ENCODE measurements at regions not wholly inside any gene's neighbourhood (a gene's known extent, or its start where the extent isn't known, plus 50 kb on each side); places are given as distances from the start of the nearest gene placed in this dataset.

- H3K9ac ChIP-seq (ENCODE audit: low read length) = no peak overlapping the region
- H3K4me3 ChIP-seq (ENCODE audit: low read length) = no peak overlapping the region
- H3K36me3 ChIP-seq (ENCODE audit: control insufficient read depth, insufficient read depth, low read length) = no peaks in the 10 kb centered on the region
- no peaks in the 10 kb centered on the region for H3K27me3 ChIP-seq (ENCODE audit: control insufficient read depth, insufficient read depth, low read length)
- no peak overlapping the region for H3K27ac ChIP-seq (ENCODE audit: low read depth, low read length)
- no peaks in the 10 kb centered on the region for H3K4me1 ChIP-seq (ENCODE audit: control insufficient read depth, insufficient read depth, low read length)
These were observed 123.2 kb downstream of the DLL1 start for GRCh38 chr6:170167657-170168159.

GRCh38 chr6:170166511-170167122, 124.3 kb downstream of the DLL1 start:
- Histone ChIP-seq H3K4me3 (ENCODE audit: low read length) (no peak overlapping the region), H3K27me3 (ENCODE audit: control insufficient read depth, insufficient read depth, low read length) (no peaks in the 10 kb centered on the region), H3K27ac (ENCODE audit: low read depth, low read length) (no peak overlapping the region), H3K36me3 (ENCODE audit: control insufficient read depth, insufficient read depth, low read length) (no peaks in the 10 kb centered on the region), H3K4me1 (ENCODE audit: control insufficient read depth, insufficient read depth, low read length) (no peaks in the 10 kb centered on the region), H3K9ac (ENCODE audit: low read length) (no peak overlapping the region)

GRCh38 chr6:170165471-170166117, 125.3 kb downstream of the DLL1 start:
- Histone ChIP-seq H3K9ac (ENCODE audit: low read length) (no peak overlapping the region), H3K4me1 (ENCODE audit: control insufficient read depth, insufficient read depth, low read length) (no peaks in the 10 kb centered on the region), H3K27ac (ENCODE audit: low read depth, low read length) (no peak overlapping the region), H3K27me3 (ENCODE audit: control insufficient read depth, insufficient read depth, low read length) (no peaks in the 10 kb centered on the region), H3K4me3 (ENCODE audit: low read length) (no peak overlapping the region), H3K36me3 (ENCODE audit: control insufficient read depth, insufficient read depth, low read length) (no peaks in the 10 kb centered on the region)

- Histone ChIP-seq H3K36me3 (ENCODE audit: control insufficient read depth, insufficient read depth, low read length) (no peaks in the 10 kb centered on the region), H3K27ac (ENCODE audit: low read depth, low read length) (no peak overlapping the region), H3K9ac (ENCODE audit: low read length) (no peak overlapping the region), H3K27me3 (ENCODE audit: control insufficient read depth, insufficient read depth, low read length) (no peaks in the 10 kb centered on the region), H3K4me1 (ENCODE audit: control insufficient read depth, insufficient read depth, low read length) (no peaks in the 10 kb centered on the region), H3K4me3 (ENCODE audit: low read length) (no peak overlapping the region)
These were observed 125.8 kb downstream of the DLL1 start for GRCh38 chr6:170165085-170165470.

- no peaks in the 10 kb centered on the region for H3K36me3 ChIP-seq (ENCODE audit: control insufficient read depth, insufficient read depth, low read length)
- H3K9ac ChIP-seq (ENCODE audit: low read length) = no peak overlapping the region
- H3K27me3 ChIP-seq (ENCODE audit: control insufficient read depth, insufficient read depth, low read length) = no peaks in the 10 kb centered on the region
- no peak overlapping the region for H3K27ac ChIP-seq (ENCODE audit: low read depth, low read length)
- no peaks in the 10 kb centered on the region for H3K4me1 ChIP-seq (ENCODE audit: control insufficient read depth, insufficient read depth, low read length)
- no peak overlapping the region for H3K4me3 ChIP-seq (ENCODE audit: low read length)
These were observed 126.5 kb downstream of the DLL1 start for GRCh38 chr6:170164271-170164900.

- H3K27ac ChIP-seq (ENCODE audit: low read depth, low read length) = no peak overlapping the region
- no peaks in the 10 kb centered on the region for H3K27me3 ChIP-seq (ENCODE audit: control insufficient read depth, insufficient read depth, low read length)
- no peaks in the 10 kb centered on the region for H3K36me3 ChIP-seq (ENCODE audit: control insufficient read depth, insufficient read depth, low read length)
- no peaks in the 10 kb centered on the region for H3K4me1 ChIP-seq (ENCODE audit: control insufficient read depth, insufficient read depth, low read length)
- no peak overlapping the region for H3K9ac ChIP-seq (ENCODE audit: low read length)
- H3K4me3 ChIP-seq (ENCODE audit: low read length) = no peak overlapping the region
These were observed 127.3 kb downstream of the DLL1 start for GRCh38 chr6:170163405-170164170.

GRCh38 chr6:170162775-170163404, 128.0 kb downstream of the DLL1 start:
- H3K27me3 ChIP-seq (ENCODE audit: control insufficient read depth, insufficient read depth, low read length) = no peaks in the 10 kb centered on the region
- H3K4me3 ChIP-seq (ENCODE audit: low read length) = no peak overlapping the region
- no peak overlapping the region for H3K27ac ChIP-seq (ENCODE audit: low read depth, low read length)
- H3K4me1 ChIP-seq (ENCODE audit: control insufficient read depth, insufficient read depth, low read length) = no peaks in the 10 kb centered on the region
- H3K9ac ChIP-seq (ENCODE audit: low read length) = no peak overlapping the region
- no peaks in the 10 kb centered on the region for H3K36me3 ChIP-seq (ENCODE audit: control insufficient read depth, insufficient read depth, low read length)

- Histone ChIP-seq H3K36me3 (ENCODE audit: control insufficient read depth, insufficient read depth, low read length) (no peaks in the 10 kb centered on the region), H3K9ac (ENCODE audit: low read length) (no peak overlapping the region), H3K27me3 (ENCODE audit: control insufficient read depth, insufficient read depth, low read length) (no peaks in the 10 kb centered on the region), H3K27ac (ENCODE audit: low read depth, low read length) (no peak overlapping the region), H3K4me1 (ENCODE audit: control insufficient read depth, insufficient read depth, low read length) (no peaks in the 10 kb centered on the region), H3K4me3 (ENCODE audit: low read length) (no peak overlapping the region)
These were observed 128.7 kb downstream of the DLL1 start for GRCh38 chr6:170162011-170162774.

- H3K27ac ChIP-seq (ENCODE audit: low read depth, low read length) = no peak overlapping the region
- no peak overlapping the region for H3K4me3 ChIP-seq (ENCODE audit: low read length)
- H3K36me3 ChIP-seq (ENCODE audit: control insufficient read depth, insufficient read depth, low read length) = no peaks in the 10 kb centered on the region
- no peak overlapping the region for H3K9ac ChIP-seq (ENCODE audit: low read length)
- H3K4me1 ChIP-seq (ENCODE audit: control insufficient read depth, insufficient read depth, low read length) = no peaks in the 10 kb centered on the region
- no peaks in the 10 kb centered on the region for H3K27me3 ChIP-seq (ENCODE audit: control insufficient read depth, insufficient read depth, low read length)
These were observed 130.0 kb downstream of the DLL1 start for GRCh38 chr6:170160628-170161611.

GRCh38 chr6:170160031-170160627, 130.7 kb downstream of the DLL1 start:
- Histone ChIP-seq H3K9ac (ENCODE audit: low read length) (no peak overlapping the region), H3K4me3 (ENCODE audit: low read length) (no peak overlapping the region), H3K4me1 (ENCODE audit: control insufficient read depth, insufficient read depth, low read length) (no peaks in the 10 kb centered on the region), H3K27ac (ENCODE audit: low read depth, low read length) (no peak overlapping the region), H3K27me3 (ENCODE audit: control insufficient read depth, insufficient read depth, low read length) (no peaks in the 10 kb centered on the region), H3K36me3 (ENCODE audit: control insufficient read depth, insufficient read depth, low read length) (no peaks in the 10 kb centered on the region)

All from rectal smooth muscle tissue (tissue), 1 donor.